Kidney (tissue), 10 donors: ENCODE measurements at regions not wholly inside any gene's neighbourhood (a gene's known extent, or its start where the extent isn't known, plus 50 kb on each side); places are given as distances from the start of the nearest gene placed in this dataset.
"Not testable (repeated sequence)": the region's sequence is repeated elsewhere in the genome, so short reads cannot be mapped to it uniquely, and the experiment has no call there.

Experiments
- DNase-seq, 5 donors: peaks; one replicate each; pipeline ENCODE4 v3.0.0-alpha.2; 2013 to 2020
- FAIRE-seq: peaks from 2 replicates; lab custom pipeline; 2012; peaks lifted over from hg19 to GRCh38; lab: Jason Lieb, UNC
- H3K27ac ChIP-seq, 2 donors: one replicate each; pipeline ENCODE4 v1.7.0; 2013; ENCODE audit warnings: low read depth in 2 of 2, low read length in 2 of 2, inconsistent platforms in 1 of 2
- H3K27me3 ChIP-seq: one replicate; pipeline ENCODE4 v1.7.1; 2013; ENCODE audit warnings: low read length, inconsistent platforms; ENCODE audit not compliant: control insufficient read depth, insufficient read depth
- H3K36me3 ChIP-seq, 3 donors: one replicate each; pipeline versions ENCODE4 v1.7.0 to v1.7.1; 2013; ENCODE audit warnings: low read length in 3 of 3, control low read depth in 1 of 3, inconsistent platforms in 1 of 3; ENCODE audit not compliant: insufficient read depth in 3 of 3, control insufficient read depth in 2 of 3
- H3K4me1 ChIP-seq, 3 donors: one replicate each; pipeline versions ENCODE4 v1.7.0 to v1.7.1; 2013; ENCODE audit warnings: low read length in 3 of 3, inconsistent platforms in 1 of 3, low read depth in 1 of 3; ENCODE audit not compliant: control insufficient read depth in 2 of 3, insufficient read depth in 2 of 3
- H3K4me3 ChIP-seq, 3 donors: one replicate each; pipeline versions ENCODE4 v1.7.0 to v1.8.1; 2013; ENCODE audit warnings: low read length in 3 of 3, control low read depth in 1 of 3, inconsistent platforms in 1 of 3
- H3K9ac ChIP-seq, 3 donors: one replicate each; pipeline versions ENCODE4 v1.7.0 to v1.7.1; 2013; ENCODE audit warnings: low read length in 3 of 3, control low read depth in 1 of 3, inconsistent platforms in 1 of 3
- H3K9me3 ChIP-seq, 3 donors: one replicate each; pipeline versions ENCODE4 v1.7.0 to v1.7.1; 2013; ENCODE audit warnings: low read length in 3 of 3, control low read depth in 1 of 3, inconsistent platforms in 1 of 3; ENCODE audit not compliant: control insufficient read depth in 2 of 3, insufficient read depth in 1 of 3
- intact Hi-C: fragments of 100-400 bp; cut with DNase I; formaldehyde crosslinking; loops from one replicate; pipeline ENCODE4 v1.11.1; 2022
- donor health status: control.
- donor health status: control.
- donor health status: DM: yes; HTN: yes; CAD: no.
- donor health status: Normal renal cell carcinoma (clear cell type).

GRCh38 chr15:31669158-31669908 is 342.7 kb downstream of the KLF13 start:
- intact Hi-C loops, H3K4me3 ChIP-seq, H3K27ac ChIP-seq, H3K36me3 ChIP-seq, H3K9me3 ChIP-seq, H3K4me1 ChIP-seq, FAIRE-seq, DNase-seq, H3K27me3 ChIP-seq, H3K9ac ChIP-seq: not testable (repeated sequence)

- H3K4me3 ChIP-seq, intact Hi-C loops, H3K27me3 ChIP-seq, H3K9me3 ChIP-seq, H3K9ac ChIP-seq, H3K36me3 ChIP-seq, H3K4me1 ChIP-seq, H3K27ac ChIP-seq, FAIRE-seq: not testable (repeated sequence)
- peak in 1 of 5 donors; percentile 31 for DNase-seq
These were observed 346.6 kb downstream of the KLF13 start for GRCh38 chr15:31673263-31673662.

DNA sequence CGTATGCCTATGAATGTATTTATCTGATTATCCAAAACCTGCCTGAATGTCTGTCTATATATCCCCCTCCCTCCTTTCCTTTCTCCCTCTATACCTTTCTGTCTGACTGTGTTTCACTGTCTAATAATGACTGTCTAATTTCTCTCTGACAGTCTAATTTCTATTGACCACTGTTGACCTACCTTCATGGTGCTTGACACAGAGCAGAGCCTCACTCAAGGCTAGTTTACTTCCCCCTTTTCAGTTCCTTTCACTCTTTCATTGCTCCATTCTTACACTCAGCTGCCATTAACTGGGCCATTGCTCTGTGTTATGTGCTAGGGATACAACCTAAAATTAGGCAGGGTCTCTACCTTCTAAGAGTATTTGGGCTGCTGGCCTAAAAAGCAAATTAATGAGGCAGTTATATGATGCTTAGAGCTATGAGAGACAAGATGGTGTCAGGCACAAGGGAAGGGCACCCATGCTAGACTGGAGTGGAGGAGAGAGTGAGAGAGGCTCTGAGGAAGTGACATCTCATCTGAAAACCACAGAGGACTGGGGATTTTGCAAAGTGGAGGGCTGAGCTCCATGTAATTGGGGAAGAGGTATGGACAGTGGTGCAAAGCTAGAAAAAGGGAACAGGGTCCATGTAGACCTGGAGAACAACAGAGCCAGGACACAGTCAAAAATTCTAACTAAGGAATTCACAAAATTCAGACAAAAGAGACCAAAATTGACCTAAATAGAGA is 348.6 kb upstream of the CHRNA7 start:
- H3K27ac ChIP-seq, intact Hi-C loops, H3K9me3 ChIP-seq, H3K4me1 ChIP-seq, H3K36me3 ChIP-seq, H3K27me3 ChIP-seq, FAIRE-seq, H3K9ac ChIP-seq, H3K4me3 ChIP-seq, DNase-seq: not testable (repeated sequence)

- peak in 3 of 5 donors; percentile 33 to 67 (median 45) for DNase-seq
- H3K4me1 ChIP-seq, FAIRE-seq, H3K4me3 ChIP-seq, H3K9me3 ChIP-seq, H3K27me3 ChIP-seq, H3K9ac ChIP-seq, H3K36me3 ChIP-seq, H3K27ac ChIP-seq, intact Hi-C loops: not testable (repeated sequence)
These were observed 343.2 kb upstream of the CHRNA7 start for GRCh38 chr15:31687088-31687487.

- intact Hi-C loops: not testable (repeated sequence)
These were observed 333.8 kb upstream of the CHRNA7 start for GRCh38 chr15:31696509-31696908.

GRCh38 chr15:31705076-31705678 is 325.1 kb upstream of the CHRNA7 start:
- H3K9ac ChIP-seq, intact Hi-C loops, FAIRE-seq, H3K27me3 ChIP-seq, DNase-seq, H3K27ac ChIP-seq, H3K9me3 ChIP-seq, H3K4me1 ChIP-seq, H3K36me3 ChIP-seq, H3K4me3 ChIP-seq: not testable (repeated sequence)

More at GRCh38 chr15:31696509-31696908, 333.8 kb upstream of the CHRNA7 start:
- FAIRE-seq, H3K9me3 ChIP-seq, H3K27me3 ChIP-seq, DNase-seq, H3K4me1 ChIP-seq, H3K4me3 ChIP-seq, H3K9ac ChIP-seq, H3K27ac ChIP-seq, H3K36me3 ChIP-seq: not testable (repeated sequence)

- H3K4me1 ChIP-seq, H3K27me3 ChIP-seq, H3K4me3 ChIP-seq, H3K9me3 ChIP-seq, DNase-seq, H3K36me3 ChIP-seq, H3K27ac ChIP-seq, intact Hi-C loops, H3K9ac ChIP-seq, FAIRE-seq: not testable (repeated sequence)
These were observed 322.2 kb upstream of the CHRNA7 start for GRCh38 chr15:31707944-31708702.
